Hindlimb muscle (tissue), 1 donor: ENCODE measurements at regions not wholly inside any gene's neighbourhood (a gene's known extent, or its start where the extent isn't known, plus 50 kb on each side); places are given as distances from the start of the nearest gene placed in this dataset.
"Not testable (repeated sequence)": the region's sequence is repeated elsewhere in the genome, so short reads cannot be mapped to it uniquely, and the experiment has no call there.

ENCODE experiments used
- DNase-seq: peaks from one replicate; pipeline ENCODE4 v3.0.0-alpha.2; 2013

DNA sequence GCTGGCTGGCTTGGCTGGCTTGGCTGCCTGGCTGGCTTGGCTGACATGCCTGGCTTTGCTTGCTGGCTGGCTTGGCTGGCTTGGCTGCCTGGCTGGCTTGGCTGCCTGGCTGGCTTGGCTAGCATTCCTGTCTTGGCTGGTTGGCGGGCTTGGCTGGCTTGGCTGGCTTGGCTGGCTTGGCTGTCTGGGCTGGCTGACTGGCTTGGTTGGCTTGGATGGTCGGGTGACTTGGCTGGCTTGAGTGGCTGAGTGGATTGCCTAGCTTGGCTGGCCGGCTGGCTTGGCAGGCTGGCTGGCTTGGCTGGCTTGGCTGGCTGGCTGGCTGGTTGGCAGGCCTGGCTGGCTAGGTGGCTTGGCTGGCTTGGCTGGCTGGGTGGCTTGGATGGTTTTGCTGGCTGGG, 2832.3 kb downstream of the RPIA start:
- DNase-seq: not testable (repeated sequence)

DNA sequence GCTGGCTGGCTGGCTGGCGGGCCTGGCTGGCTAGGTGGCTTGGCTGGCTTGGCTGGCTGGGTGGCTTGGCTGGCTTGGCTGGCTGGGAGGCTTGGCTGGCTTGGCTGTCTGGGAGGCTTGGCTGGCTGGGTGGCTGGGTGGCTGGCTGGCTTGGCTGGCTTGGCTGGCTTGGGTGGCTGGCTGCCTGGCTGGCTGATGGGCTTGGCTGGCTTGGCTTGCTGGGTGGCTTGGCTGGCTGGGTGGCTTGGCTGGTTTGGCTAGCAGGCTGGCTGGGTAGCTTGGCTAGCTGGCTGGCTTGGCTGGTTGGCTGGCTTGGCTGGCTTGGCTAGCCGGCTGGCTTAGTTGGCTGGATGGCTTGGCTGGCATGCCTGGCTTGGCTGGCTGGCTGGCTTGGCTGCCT, 2834.1 kb downstream of the RPIA start:
- not testable (repeated sequence) for DNase-seq

GRCh38 chr2:91526083-91526482, 2834.6 kb downstream of the RPIA start:
- not testable (repeated sequence) for DNase-seq

- DNase-seq: not testable (repeated sequence)
Measured at GRCh38 chr2:91527056-91527455, 2835.6 kb downstream of the RPIA start.

- DNase-seq: not testable (repeated sequence)
Measured at GRCh38 chr2:91527491-91528031, 2836.1 kb downstream of the RPIA start.

DNA sequence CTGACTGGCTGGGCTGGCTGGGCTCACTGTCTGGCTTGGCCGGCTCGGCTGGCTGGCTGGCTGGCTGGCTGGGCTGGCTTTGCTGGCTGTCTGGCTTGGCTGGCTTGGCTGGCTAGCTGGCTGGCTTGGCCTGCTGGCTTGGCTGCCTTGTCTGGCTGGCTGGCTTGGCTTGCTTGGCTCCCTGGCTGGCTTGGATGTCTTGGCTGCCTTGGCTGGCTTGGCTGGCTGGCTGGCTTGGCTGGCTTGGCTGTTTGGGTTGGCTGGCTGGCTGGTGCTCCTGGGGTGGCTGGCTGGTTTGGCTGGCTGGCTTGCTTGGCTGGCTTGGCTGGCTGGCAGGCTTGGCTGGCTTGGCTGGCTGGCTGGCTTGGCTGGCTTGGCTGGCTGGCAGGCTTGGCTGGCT, 2836.9 kb downstream of the RPIA start:
- not testable (repeated sequence) for DNase-seq

DNA sequence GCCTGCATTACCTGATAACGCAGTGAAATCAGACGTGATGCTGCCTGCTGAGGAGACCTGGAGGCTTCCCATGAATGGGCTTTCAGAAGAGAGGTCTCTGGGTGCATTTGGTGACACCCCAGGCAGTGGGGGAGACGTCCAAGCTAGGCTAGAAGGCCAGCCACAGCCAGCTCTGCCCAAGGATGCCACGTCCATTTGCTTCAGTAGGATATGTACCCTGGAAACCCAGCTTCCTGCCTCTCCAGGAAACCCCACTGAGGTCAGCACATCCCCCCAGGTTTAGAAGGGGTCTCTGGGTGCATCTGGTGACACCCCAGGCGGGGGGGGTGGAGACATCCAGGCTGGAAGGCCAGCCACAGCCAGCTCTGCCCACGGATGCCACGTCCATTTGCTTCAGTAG, 2844.6 kb downstream of the RPIA start:
- not testable (repeated sequence) for DNase-seq

DNA sequence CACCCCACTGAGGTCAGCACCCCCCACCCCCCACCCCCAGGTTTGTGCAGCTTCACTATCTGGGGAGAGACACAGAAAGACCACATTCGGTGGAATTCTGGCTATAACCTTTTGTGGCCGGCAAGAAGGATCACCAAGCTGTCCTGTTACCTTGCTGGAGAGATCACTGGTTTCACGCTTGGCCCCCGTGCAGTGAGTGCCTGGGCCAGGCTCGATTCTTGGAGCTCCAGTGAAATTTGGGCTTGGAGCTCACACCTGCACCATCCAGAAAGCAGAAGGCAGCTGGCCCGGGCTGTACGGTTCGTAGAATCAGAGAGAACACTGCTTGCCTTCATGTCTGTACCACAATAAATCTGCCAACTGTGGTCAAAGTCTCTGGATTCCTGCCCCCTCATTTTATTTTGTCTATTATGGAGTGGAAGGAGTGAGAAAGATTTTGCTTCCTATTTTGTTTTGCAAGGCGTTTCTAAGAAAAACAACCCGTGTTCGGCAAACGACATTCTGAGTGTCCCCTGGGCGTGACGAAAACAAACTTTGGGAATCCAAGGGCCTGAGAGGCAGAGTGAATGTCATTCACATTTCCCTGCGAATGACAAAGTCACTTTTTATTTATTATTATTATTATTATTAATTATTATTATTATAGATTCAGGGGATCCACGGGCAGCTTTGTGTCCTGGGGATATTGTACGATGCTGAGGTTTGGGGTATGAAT, 2845.2 kb downstream of the RPIA start:
- DNase-seq: not testable (repeated sequence)

GRCh38 chr2:91549316-91549715, 2857.8 kb downstream of the RPIA start:
- DNase-seq: not testable (repeated sequence)

GRCh38 chr2:91558234-91558633, 2866.8 kb downstream of the RPIA start:
- DNase-seq: not testable (repeated sequence)

DNA sequence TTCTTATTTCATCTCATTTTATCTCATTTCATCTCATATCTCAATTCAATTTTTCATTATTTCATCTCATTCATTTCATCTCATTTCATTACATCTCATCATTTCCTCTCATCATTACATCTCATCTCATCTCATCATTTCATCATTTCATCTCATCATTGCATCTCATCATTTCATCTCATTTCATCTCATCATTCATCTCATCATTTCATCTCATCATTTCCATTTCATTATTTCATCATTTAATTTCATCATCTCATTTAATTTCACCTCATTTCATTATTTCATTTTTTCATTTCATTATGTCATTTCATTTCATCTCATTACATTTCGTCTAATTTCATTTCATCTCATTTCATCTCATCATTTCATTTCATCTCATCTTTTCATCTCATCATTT, 2867.8 kb downstream of the RPIA start:
- DNase-seq: not testable (repeated sequence)

- not testable (repeated sequence) for DNase-seq
Measured at GRCh38 chr2:91559886-91560614, 2868.6 kb downstream of the RPIA start.

GRCh38 chr2:91562184-91562583, 2870.7 kb downstream of the RPIA start:
- DNase-seq: not testable (repeated sequence)

GRCh38 chr2:91564700-91565099, 2873.2 kb downstream of the RPIA start:
- DNase-seq: not testable (repeated sequence)

GRCh38 chr2:91565689-91566430, 2874.4 kb downstream of the RPIA start:
- DNase-seq: not testable (repeated sequence)

DNA sequence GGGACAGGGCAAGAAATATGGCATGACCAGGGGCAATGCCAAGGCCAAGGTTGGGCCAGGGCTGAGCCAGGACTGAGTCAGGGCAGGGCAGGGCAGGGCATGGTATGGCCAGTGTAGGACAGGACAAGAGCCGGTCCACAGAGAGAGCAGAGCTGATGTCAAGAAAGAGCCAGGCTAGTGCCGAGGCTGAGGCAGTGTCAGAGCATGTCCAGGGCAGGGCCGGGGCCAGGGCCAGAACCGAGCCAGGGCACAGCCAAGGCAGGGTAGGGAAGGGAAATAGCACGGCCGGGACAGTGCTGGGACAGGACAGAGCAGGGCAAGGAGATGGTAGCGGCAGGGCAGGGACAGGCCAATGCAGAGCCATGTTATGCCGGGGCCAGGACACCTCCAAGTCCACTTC, 2875.1 kb downstream of the RPIA start:
- DNase-seq: not testable (repeated sequence)

DNA sequence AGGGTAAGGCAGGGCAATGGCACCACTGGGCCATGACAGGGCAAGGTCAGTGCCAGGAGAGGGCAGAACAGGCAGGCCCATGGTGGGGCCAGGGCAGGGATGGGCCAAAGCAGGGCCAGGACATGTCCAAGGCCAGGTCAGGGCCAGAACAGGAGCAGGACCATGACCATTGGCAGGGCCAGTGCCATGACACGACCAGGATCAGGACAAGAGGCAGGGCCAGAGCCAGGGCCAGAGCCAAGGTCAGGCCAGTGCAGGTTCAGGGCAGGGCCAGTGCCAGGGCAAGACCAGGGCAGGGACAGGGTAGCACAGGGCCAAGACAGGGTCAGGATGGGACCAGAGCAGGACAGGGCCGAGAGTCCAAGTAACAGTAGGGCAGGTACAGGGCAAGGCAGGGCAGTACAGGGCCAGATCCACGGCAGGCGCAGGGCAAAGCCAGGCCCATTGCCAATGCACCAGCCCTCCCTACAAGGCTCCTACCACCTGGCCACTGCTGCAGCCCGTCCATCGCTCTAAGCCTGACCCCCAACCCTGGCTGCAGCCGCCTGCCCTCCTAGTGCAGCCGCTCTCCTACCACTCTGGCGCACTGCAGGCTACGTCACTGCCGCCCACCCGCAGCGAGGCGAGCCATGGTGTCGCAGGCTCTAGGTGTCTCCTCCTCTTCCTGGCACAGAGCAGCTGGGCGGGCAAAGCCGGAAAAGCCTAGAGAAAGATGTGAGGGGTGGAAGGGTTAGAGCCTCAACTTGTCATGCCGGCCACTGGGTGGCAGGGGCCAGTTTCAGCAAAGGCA, 2876.3 kb downstream of the RPIA start:
- not testable (repeated sequence) for DNase-seq

DNA sequence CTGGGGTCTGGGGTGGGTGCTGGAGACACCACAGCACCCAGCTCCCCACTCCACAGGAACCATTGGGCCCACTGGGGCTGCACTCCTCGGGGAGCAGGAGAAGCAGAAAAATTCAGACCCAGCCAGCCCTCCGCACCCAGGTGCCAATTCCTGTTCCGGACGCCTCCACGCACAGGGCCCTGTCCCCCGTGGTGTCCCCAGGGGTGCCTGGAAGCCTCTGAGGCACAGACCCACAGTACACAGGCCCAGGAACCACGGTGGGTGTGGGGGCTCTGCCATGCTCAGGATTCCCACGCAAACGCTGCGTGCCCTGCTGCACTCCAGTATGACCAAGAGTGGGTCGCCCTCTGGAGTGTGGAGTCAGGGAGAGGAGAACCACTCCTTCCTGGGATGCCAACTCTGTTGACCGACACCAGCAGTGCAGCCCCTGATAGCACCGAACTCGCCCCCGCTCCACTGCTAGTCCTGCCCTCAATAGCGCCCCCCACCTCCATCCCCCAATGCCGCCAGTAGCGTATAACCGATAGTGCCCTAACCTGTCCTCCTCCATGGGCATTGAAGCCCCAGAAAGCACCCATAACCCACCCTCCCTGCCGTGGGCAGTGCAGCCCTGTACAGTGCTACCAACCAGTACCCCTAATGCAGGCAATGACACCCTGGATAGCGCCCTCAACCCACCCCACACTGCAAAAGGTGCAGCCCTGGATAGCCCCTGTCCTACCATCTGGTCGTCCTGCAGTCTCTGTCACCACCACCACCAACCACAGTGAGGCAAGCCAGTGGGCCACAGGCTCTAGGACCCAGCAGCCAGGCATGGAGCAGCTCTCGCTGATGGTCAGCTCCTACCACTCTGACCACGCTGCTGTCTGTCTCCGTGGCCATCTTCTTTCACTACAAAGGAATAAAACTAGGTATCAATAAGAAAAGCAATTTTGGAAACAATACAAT, 2877.2 kb downstream of the RPIA start:
- not testable (repeated sequence) for DNase-seq

DNA sequence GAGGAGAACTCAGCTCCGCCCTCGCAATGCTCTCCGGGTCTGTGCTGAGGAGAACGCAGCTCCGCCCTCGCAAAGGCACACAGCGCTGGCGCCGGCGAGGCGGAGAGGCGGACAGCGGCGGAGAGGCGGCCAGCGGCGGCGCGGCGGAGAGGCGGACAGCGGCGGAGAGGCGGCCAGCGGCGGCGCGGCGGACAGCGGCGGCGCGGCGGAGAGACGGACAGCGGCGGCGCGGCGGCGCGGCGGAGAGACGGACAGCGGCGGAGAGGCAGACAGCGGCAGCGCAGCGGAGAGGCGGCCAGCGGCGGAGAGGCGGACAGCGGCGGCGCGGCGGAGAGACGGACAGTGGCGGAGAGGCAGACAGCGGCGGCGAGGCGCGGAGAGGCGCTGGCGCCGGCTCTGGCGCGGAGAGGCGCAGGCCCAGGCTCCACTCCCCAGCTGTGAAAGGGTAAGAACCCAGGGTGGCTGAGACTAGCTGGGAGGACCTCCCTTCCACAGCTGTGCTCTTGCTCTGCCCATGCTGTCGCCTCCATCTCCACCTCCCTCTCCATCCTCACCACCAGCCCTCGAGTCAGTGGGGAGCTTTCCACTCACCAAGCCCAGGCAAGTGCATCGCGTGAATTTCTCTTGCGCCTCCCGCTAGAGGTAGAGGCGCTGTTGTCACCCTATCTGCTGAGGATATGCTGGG, 2879.9 kb downstream of the RPIA start:
- DNase-seq: not testable (repeated sequence)

DNA sequence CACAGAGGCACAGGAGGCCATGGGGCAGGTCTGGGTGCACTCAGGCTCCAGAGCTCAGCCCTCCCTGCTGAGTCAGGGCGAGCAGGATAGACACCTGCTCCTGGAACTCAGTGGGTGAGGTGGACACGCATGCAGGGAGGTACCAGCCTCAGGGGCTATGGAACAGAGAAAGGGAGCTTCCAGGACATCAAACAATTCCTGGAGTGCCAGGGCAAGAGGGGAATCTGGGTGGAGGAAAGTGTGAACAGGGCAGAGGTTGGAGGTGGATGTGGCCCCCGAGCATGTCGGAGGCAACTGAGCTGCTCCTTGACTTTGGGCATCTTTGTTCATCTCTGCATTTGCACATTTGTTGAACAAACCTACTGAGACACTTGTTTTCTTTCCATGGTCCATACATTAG, 2881.5 kb downstream of the RPIA start:
- not testable (repeated sequence) for DNase-seq
